GM19043 (cell line): ENCODE measurements at regions not wholly inside any gene's neighbourhood (a gene's known extent, or its start where the extent isn't known, plus 50 kb on each side); places are given as distances from the start of the nearest gene placed in this dataset.

Experiments used
- ATAC-seq: cut with Tn5 transposase; IDR thresholded peaks from one replicate; pipeline ENCODE4 v1.9.1; 2021; ENCODE audit warnings: low read depth; ENCODE audit not compliant: unreplicated experiment

- no peak for ATAC-seq
Measured at GRCh38 chr12:87795555-87795954, 233.6 kb downstream of the C12orf50 start.

- no peak for ATAC-seq
Measured at GRCh38 chr12:87794854-87795253, 234.3 kb downstream of the C12orf50 start.

- ATAC-seq = no peak
Measured at GRCh38 chr12:87793131-87793530, 236.1 kb downstream of the C12orf50 start.

DNA sequence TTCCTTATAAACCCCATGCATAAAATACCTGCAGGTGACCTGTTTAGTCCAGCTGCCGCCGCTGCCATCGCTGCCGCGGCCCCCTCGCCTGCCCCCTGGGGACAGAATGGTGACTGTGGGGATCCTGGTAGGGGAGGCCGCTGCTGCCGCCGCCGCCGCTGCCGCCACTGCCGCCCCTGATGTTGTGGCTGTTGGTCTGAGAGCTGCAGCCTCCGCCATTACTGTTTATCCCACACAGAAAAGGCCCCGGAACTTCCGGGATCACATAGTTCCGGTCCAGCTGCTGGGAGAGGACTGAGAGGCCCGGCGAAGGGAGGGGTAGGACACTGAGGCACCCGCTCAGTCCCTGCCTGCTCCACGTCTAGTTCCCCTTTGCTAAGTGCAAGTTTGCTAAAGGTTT lies 244.9 kb downstream of the C12orf50 start:
- ATAC-seq = no peak

- no peak for ATAC-seq
Measured at GRCh38 chr12:87783467-87783866, 245.7 kb downstream of the C12orf50 start.

DNA sequence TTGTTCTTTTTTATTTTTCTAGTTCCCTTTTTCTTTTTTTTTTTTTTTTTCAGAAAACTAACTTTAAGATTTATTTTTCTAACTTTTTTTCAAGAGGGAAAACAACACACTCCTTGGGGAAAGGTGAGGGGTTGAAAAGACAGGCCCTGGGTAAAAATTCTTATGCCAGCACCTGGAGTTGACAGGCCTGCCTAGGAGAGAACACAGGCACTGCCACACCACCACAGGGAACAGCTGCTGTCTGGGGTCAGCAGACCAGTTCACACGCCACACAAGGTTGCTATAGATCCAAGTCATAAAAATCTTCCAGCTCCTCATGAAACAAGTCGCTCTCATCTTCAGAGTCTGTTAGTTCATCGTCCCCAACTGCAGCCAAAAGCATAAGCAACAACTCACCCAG lies 246.4 kb downstream of the C12orf50 start:
- ATAC-seq = no peak

GRCh38 chr12:87779858-87780498 lies 249.2 kb downstream of the C12orf50 start:
- ATAC-seq = no peak

- ATAC-seq = no peak
Measured at GRCh38 chr12:87779016-87779415, 250.2 kb downstream of the C12orf50 start.

- ATAC-seq = no peak
Measured at GRCh38 chr12:87778065-87778464, 251.1 kb downstream of the C12orf50 start.

- ATAC-seq = no peak
Measured at GRCh38 chr12:87775784-87776183, 253.4 kb downstream of the C12orf50 start.

GRCh38 chr12:87775051-87775450 lies 254.2 kb downstream of the C12orf50 start:
- ATAC-seq = no peak

DNA sequence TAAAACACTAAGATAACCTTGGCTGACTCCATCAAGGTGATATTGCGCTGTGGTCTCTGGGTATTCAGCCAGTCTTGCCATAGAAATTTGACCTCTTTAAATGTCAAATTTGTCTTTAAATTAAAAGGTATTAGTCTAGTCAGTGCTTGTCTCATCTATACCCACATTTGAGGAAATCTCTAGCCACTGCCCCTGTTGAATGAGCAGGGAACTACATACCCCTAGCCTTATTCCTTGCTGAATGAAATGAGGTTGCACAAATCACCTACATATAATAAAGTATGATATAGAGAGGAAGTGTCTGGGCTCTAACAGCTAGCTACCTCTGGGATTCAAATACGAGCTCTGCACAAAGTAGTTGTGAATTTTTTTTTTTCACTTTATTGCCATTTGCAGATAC lies 256.8 kb downstream of the C12orf50 start:
- no peak for ATAC-seq

- no peak for ATAC-seq
Measured at GRCh38 chr12:87768501-87769287, 260.5 kb downstream of the C12orf50 start.

- no peak for ATAC-seq
Measured at GRCh38 chr12:87766044-87766443, 263.2 kb downstream of the C12orf50 start.

GRCh38 chr12:87760943-87761342 lies 268.3 kb downstream of the C12orf50 start:
- ATAC-seq = no peak

DNA sequence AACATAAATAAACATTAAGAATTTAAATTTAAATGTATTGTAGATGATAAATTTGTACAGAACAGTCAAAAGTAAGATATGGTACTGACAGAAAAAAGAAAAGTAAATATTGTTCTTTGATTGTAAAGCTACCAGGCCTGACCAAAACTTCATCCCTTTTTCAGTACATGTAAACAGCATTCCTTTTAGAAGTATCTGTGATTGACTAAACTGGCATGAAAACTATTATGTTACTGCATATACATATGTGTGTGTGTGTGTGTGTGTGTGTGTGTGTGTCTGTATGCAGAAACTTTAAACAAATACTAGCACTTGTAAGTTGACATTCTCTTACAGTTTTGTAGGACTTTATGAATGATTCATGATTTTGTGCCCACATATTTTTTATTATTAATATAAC lies 270.9 kb downstream of the C12orf50 start:
- ATAC-seq = no peak

GRCh38 chr12:87756721-87757120 lies 272.5 kb downstream of the C12orf50 start:
- no peak for ATAC-seq

DNA sequence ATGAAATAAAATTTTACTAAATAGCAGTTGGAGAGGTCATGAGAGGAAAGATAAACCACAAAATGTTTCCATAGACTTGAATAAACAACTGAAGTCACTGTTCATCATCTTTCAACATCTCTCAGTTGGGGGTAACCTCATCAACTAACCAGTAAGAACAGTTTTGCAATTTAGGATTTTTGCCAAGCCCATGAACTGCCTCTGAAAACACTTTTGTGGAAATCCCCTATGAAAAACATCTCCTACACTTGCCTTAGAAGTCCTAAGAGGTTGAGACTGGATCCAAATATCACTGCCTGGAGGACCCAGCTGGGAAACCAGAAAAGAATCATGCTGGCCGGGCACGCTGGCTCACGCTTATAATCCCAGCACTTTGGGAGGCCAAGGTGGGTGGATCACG lies 273.1 kb downstream of the C12orf50 start:
- ATAC-seq = no peak

- no peak for ATAC-seq
Measured at GRCh38 chr12:87728931-87729593, 300.1 kb downstream of the C12orf50 start.

DNA sequence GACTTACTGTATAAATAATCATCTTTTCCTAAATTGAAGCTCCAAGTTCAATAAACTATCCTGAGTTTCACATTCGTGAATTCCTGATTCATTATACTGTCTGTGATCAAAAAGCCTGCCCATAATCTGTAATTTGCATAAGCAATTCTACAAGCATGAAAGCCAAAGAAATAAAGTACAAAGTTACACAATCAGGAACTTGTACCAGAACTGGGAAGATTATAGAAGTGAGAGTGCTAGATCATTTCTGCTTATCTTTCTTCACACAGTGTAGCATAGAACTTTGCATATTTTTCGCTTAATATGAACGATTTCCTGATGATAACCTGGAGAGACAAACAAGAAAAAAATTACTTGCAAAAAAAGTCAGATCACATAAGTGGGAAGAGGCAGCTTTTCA lies 308.2 kb downstream of the C12orf50 start:
- no peak for ATAC-seq

DNA sequence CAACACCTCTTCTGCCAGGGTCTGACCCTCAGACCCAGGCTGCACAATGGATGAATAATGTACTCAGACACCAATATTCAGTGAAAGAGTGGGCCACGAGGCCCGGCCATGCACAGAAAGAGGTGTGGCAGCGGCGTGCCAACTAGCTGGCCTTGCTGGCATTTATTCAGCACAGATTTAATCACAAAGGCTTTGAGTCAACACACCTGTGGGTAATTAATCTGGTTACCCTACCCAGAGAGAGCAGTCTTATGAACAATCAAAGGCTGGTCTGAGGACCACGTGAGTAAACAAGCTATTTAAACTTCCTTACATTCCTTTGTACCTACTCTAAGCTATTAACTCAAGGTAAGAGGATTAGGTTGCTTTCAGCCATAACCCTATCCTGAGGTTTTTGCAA lies 324.8 kb downstream of the C12orf50 start:
- no peak for ATAC-seq
